Iris pigment epithelial cell (primary cell): ENCODE measurements at regions not wholly inside any gene's neighbourhood (a gene's known extent, or its start where the extent isn't known, plus 50 kb on each side); places are given as distances from the start of the nearest gene placed in this dataset.

Experiments used
- DNase-seq: peaks from one replicate; pipeline ENCODE4 v3.0.0-alpha.2; 2011; ENCODE audit warnings: low read depth

- no peak for DNase-seq
Measured at GRCh38 chr2:219954331-219954730, 326.9 kb downstream of the SLC4A3 start.

DNA sequence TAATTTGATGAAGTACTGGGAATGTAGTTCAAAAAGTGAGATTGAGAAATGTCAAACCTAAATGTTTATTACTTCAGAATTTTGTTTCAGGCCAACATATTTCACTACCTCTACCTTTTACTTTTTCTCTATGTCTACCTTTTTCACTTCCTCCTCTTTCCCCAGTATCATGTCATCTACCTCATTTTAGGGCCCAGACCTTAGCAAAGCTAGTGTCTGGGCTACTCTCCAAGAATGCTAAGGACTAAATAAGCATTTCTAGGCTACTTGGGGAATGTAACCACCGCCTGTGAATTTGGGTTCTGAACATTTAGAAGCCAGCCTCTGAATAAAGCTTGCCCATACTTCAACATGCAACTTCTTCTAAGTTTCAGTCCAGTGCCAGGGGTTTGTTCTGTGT lies 330.4 kb downstream of the SLC4A3 start:
- no peak for DNase-seq

GRCh38 chr2:219958941-219959340 lies 331.5 kb downstream of the SLC4A3 start:
- no peak for DNase-seq

- peak; percentile 5 for DNase-seq
Measured at GRCh38 chr2:219959471-219959870, 332.0 kb downstream of the SLC4A3 start.

GRCh38 chr2:219961947-219962498 lies 334.6 kb downstream of the SLC4A3 start:
- no peak for DNase-seq

- no peak for DNase-seq
Measured at GRCh38 chr2:219962801-219963200, 335.4 kb downstream of the SLC4A3 start.

GRCh38 chr2:219965287-219966194 lies 338.1 kb downstream of the SLC4A3 start:
- DNase-seq, result no peak

DNA sequence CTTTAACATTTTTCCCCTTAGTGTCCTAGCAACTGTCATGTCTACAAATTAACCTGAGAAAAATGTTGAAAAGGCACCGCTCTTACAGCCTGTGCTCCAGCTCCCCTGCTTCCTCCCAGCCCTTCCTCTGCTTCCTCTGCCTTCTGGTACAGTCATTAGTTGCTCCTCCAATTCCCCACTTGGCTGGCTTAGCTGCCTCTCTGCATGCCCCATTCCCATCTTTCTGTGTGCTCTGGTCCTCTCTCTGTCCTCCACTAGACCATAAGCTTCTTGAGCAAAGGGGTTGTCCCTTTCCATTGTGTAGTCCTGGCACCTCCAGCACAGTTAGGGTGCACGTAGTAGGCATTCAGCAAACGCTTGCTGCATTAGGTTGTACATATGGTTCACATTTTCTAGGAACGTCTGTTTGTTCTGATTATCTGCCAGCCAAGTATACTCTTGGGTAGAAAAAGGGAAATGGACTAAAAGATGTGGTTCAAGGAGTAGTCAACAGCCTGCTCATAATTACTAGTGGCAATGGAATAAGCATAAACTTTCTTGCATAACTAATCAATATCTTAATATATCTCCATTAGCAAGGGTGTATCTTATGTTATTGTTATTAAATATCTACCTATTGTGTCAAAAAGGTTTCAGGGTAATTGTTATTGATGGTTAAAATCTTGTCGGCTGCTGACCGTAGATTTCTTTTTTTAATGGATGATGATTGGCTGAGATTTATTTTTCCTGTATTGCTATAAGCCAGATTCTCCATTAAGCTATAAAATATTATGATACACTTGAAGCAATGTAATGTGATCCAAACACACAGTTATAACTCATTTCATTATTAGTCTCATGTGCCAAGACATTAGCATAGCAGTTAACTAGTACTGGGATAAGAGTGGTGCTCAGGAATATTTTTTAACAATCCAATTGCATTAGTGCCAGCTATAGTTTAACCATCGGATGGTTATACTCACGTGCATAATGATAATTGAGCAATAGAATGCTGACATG lies 340.1 kb downstream of the SLC4A3 start:
- no peak for DNase-seq

- no peak for DNase-seq
Measured at GRCh38 chr2:219968685-219969345, 341.4 kb downstream of the SLC4A3 start.

GRCh38 chr2:219969508-219969907 lies 342.1 kb downstream of the SLC4A3 start:
- DNase-seq, result peak; percentile 67

DNA sequence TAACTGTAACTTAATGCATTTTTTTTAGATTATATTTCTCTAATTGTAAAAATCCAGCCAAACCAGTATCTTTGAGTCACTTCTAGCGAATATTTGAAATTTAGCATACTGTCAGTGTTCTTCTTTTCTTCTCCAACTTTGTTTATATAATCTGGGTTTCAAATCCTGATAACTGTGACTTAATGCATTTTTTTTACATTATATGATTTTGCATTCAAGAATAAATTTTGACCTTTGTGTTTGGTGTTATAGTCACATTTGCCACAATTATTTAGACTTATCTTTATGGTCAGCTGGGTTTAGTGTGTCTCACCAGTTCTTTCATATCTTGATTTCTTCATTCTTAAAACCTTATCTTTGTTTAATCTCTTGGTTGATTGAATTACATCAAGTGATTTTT lies 345.7 kb downstream of the SLC4A3 start:
- DNase-seq, result no peak

- DNase-seq, result no peak
Measured at GRCh38 chr2:219976871-219977270, 349.4 kb downstream of the SLC4A3 start.

- DNase-seq, result no peak
Measured at GRCh38 chr2:219980638-219981037, 353.2 kb downstream of the SLC4A3 start.

- peak; percentile 73 for DNase-seq
Measured at GRCh38 chr2:219983836-219984235, 356.4 kb downstream of the SLC4A3 start.

DNA sequence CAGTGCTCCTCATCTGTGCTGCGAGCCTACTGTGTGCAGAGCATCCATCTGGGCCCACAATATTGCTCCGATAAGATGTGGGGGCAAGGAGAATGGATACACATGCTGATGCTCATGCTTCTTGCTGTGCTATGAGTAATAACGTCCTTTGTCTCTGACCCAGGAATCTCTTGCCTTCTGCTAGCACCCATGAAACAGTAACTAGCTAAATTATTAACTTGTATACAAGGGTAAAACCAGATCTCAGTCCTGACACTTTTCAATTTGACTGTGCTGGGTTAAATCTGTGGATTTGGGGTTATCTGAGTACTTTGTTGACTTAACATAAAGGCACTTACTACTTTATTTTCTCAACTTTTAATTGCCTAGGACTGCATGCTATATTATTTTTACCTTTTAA lies 357.6 kb downstream of the SLC4A3 start:
- DNase-seq, result no peak

GRCh38 chr2:219987830-219988229 lies 360.4 kb downstream of the SLC4A3 start:
- DNase-seq, result peak; percentile 98

DNA sequence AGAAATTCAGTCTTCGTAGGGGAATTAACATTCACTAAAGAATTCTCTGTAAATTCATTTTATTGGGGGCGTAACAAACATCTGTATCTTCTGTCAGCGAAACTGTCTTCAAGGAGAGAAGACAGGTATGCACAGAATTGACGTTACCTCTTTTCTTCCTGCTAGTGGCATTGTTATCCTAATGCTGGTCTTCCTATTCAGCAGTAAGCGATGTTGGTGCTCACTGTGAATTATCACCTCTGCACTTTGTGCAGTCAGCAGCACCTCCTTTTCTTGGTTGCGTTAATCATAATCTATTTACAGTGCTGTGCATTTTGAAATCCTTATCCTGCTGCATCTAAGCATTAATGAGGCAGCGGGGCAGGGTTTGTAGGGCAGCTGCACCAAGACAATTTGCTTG lies 362.3 kb downstream of the SLC4A3 start:
- no peak for DNase-seq

- no peak for DNase-seq
Measured at GRCh38 chr2:219991116-219991515, 363.7 kb downstream of the SLC4A3 start.

DNA sequence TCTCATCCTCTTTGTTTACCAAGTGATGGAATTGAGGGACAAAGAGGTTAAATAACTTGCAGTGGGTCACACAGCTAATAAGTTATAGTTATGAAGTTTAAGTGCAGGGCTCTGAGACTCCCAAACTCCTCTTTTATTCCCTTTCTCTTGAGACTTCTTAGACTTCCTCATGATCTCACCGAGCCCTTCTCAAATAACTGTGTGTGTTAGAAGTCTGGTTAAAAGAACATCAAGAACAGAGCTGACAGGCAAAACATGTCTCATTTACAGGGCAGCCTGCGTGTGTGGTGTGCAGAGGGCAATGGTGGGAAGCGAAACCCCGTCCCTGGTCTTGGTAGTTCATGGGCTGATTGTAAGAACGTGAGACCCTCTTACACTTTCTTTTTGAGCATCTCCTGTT lies 368.0 kb downstream of the SLC4A3 start:
- no peak for DNase-seq

- DNase-seq, result no peak
Measured at GRCh38 chr2:219995991-219996765, 368.7 kb downstream of the SLC4A3 start.

- peak; percentile 62 for DNase-seq
Measured at GRCh38 chr2:219997341-219997851, 370.0 kb downstream of the SLC4A3 start.
